Endothelial cell of umbilical vein (primary cell): ENCODE measurements at regions not wholly inside any gene's neighbourhood (a gene's known extent, or its start where the extent isn't known, plus 50 kb on each side); places are given as distances from the start of the nearest gene placed in this dataset.

Source experiments
- BruUV-seq: library from RNA; stranded (reverse); fragments of 400-500 nt; replicated peaks from 2 replicates; lab custom pipeline; 2021; lab: Mats Ljungman, UMichigan
- CTCF ChIA-PET: fragments of 300-600, 350-600 bp; sonication (Branson Sonifier 250); formaldehyde crosslinking; loops from one replicate; lab custom pipeline; 2021; ENCODE audit warnings: antibody characterized with exemption, inconsistent platforms; lab: Charles Lee
- POLR2A ChIA-PET: fragments of 300-600, 350-600 bp; sonication (Branson Sonifier 250); formaldehyde crosslinking; loops from one replicate; lab custom pipeline; 2021; ENCODE audit warnings: antibody characterized with exemption, inconsistent platforms; lab: Charles Lee
- DNase-seq: peaks from one replicate; pipeline ENCODE4 v3.0.0-alpha.2; 2011; ENCODE audit warnings: low read depth, low spot score
- FAIRE-seq: peaks from 2 replicates; lab custom pipeline; 2011; peaks lifted over from hg19 to GRCh38; lab: Jason Lieb, UNC
- H2AFZ ChIP-seq: 2 replicates; pipeline ENCODE4 v1.6.0; 2012; ENCODE audit warnings: low read depth, low read length, control low read depth, inconsistent platforms
- H3K27ac ChIP-seq: 2 replicates; pipeline ENCODE4 v1.5.1; 2011; ENCODE audit warnings: low read depth, mild to moderate bottlenecking, control low read depth, low read length, moderate library complexity; ENCODE audit not compliant: insufficient read depth
- H3K27me3 ChIP-seq, 2 experiments: 2 replicates each; pipeline versions ENCODE4 v1.6.0 to v1.6.1; 2011; ENCODE audit warnings: low read length in 2 of 2, mixed read lengths in 1 of 2; ENCODE audit not compliant: control insufficient read depth in 2 of 2, insufficient read depth in 2 of 2
- H3K36me3 ChIP-seq, 2 experiments: 2 replicates in 1 of 2; 3 replicates in 1 of 2; pipeline ENCODE4 v1.5.1; 2011; ENCODE audit warnings: low read length in 2 of 2, mild to moderate bottlenecking in 1 of 2, moderate library complexity in 1 of 2; ENCODE audit not compliant: control insufficient read depth in 2 of 2, insufficient read depth in 2 of 2; ENCODE audit errors: extremely low read depth in 1 of 2
- H3K4me1 ChIP-seq: 3 replicates; pipeline ENCODE4 v1.5.1; 2011; ENCODE audit warnings: mild to moderate bottlenecking, low read length; ENCODE audit not compliant: control insufficient read depth, insufficient read depth; ENCODE audit errors: extremely low read depth
- H3K4me2 ChIP-seq: 2 replicates; pipeline ENCODE4 v1.6.1; 2011; ENCODE audit warnings: low read length, control low read depth, mixed read lengths; ENCODE audit not compliant: insufficient read depth
- H3K4me3 ChIP-seq, 3 experiments: fragments of 200-600 bp in 1 of 3; sonication (generic), shearing (Covaris generic) in 1 of 3; replicated peaks in 1 of 3; 2 replicates each; pipeline ENCODE4 v1.5.1; 2011 to 2016; ENCODE audit warnings: control low read depth in 3 of 3, low read length in 3 of 3, mild to moderate bottlenecking in 2 of 3, inconsistent platforms in 1 of 3, low read depth in 1 of 3, moderate library complexity in 1 of 3; ENCODE audit not compliant: insufficient read depth in 1 of 3
- H3K79me2 ChIP-seq: 2 replicates; pipeline ENCODE4 v1.6.0; 2012; ENCODE audit warnings: low read length, inconsistent platforms; ENCODE audit not compliant: control insufficient read depth, insufficient read depth
- H3K9ac ChIP-seq: replicated peaks from 2 replicates; pipeline ENCODE3; 2011; ENCODE audit warnings: low read length, control low read depth; ENCODE audit not compliant: insufficient read depth; ENCODE audit errors: extremely low read depth
- H3K9me1 ChIP-seq: replicated peaks from 3 replicates; pipeline ENCODE4 v1.6.0; 2011; ENCODE audit warnings: mild to moderate bottlenecking, low read length; ENCODE audit not compliant: control insufficient read depth, insufficient read depth; ENCODE audit errors: extremely low read depth
- H3K9me3 ChIP-seq: replicated peaks from 2 replicates; pipeline ENCODE4 v1.5.1; 2012; ENCODE audit warnings: low read length, inconsistent platforms; ENCODE audit not compliant: control insufficient read depth, insufficient read depth
- H4K20me1 ChIP-seq: replicated peaks from 2 replicates; pipeline ENCODE3; 2011; ENCODE audit warnings: mild to moderate bottlenecking, low read length; ENCODE audit not compliant: control insufficient read depth, insufficient read depth; ENCODE audit errors: extremely low read depth
- EZH2 ChIP-seq: IDR thresholded peaks from 2 replicates; pipeline ENCODE4 v1.6.1; 2012; ENCODE audit warnings: borderline replicate concordance, low read depth, mild to moderate bottlenecking, moderate library complexity, low read length, inconsistent platforms; ENCODE audit not compliant: severe bottlenecking
- GATA2 ChIP-seq: IDR thresholded peaks from 2 replicates; pipeline ENCODE4 v1.7.0; 2011; ENCODE audit warnings: low read depth, mild to moderate bottlenecking, moderate library complexity, mixed read lengths, low read length; ENCODE audit not compliant: insufficient read length, insufficient read depth
- JUN ChIP-seq: IDR thresholded peaks from 2 replicates; pipeline ENCODE4 v1.6.1; 2011; ENCODE audit warnings: borderline replicate concordance, low read depth; ENCODE audit not compliant: insufficient read length, insufficient read depth
- POLR2AphosphoS5 ChIP-seq: IDR thresholded peaks from 2 replicates; pipeline ENCODE4 v1.6.1; 2012; ENCODE audit warnings: low read depth, mild to moderate bottlenecking, control low read depth, low read length, moderate library complexity; ENCODE audit not compliant: insufficient read depth
- dilution Hi-C: fragments of 300-500 bp; cut with MboI; formaldehyde crosslinking; loops from one replicate; pipeline ENCODE4 v1.15.0; 2019; ENCODE audit warnings: low sequenced_read_pairs; ENCODE audit not compliant: extremely low pct_ligation_motif_present
- intact Hi-C: fragments of 100-400 bp; cut with micrococcal nuclease; formaldehyde crosslinking; loops from one replicate; pipeline ENCODE4 v1.10.0; 2022

DNA sequence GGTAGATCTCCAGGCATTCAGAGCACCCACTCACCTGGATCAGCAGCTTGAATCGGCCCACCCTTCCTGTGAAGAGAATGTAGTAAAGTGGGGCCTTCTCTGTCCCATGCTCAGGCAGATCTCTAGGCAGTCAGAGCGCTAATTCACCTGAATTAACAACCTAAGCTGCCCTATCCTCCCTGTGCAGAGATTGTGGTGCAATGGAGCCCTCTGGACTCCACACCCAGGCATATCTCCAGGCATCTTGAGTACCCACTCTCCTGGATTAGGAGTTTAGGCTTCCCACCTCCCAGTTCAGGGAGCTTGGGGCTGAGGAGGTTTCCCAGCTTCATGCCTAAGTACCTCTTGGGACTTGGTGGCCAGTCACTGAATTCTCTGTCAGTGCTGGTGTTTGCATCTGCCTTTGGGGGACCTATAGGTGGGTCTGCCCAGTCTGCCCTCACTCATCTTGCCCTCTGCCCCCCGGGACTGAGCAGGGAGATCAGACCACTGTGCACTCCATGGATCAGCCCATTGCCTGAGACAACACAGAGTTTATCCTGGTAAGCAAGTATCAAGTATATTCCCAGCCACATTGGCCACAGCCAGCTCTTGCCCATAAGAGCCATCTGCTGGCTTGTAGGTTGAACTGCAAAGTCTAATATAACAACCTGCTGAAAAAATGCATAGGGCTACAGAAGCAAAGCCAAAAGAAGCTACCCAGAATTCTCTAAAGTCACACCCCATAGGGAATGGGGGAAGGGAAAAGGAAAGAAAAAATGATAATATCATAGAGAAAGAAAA is 372.9 kb downstream of the KLHL13 start:
- Histone ChIP-seq H3K4me1 (no peaks in the 10 kb centered on the region), H3K4me2 (no peak overlapping the region), H4K20me1 (no peaks in the 10 kb centered on the region), H3K9ac (no peak overlapping the region), H3K36me3 (no peaks in the 10 kb centered on the region), H3K79me2 (no peaks in the 10 kb centered on the region), H3K4me3 (no peak overlapping the region), H3K9me1 (no peaks in the 10 kb centered on the region), H2AFZ (no peak overlapping the region), H3K9me3 (no peaks in the 10 kb centered on the region), H3K27ac (no peak overlapping the region), H3K27me3 (no peaks in the 10 kb centered on the region)
- ChIA-PET CTCF (no interaction called here), POLR2A (no interaction called here)
- BruUV-seq = no TSS peak
- dilution Hi-C loops = no loop called here
- FAIRE-seq (no peak), DNase-seq (no peak)
- intact Hi-C loops = no loop called here
- no peak for TF ChIP-seq POLR2AphosphoS5
- no peak for TF ChIP-seq JUN
- no peak for TF ChIP-seq GATA2
- TF ChIP-seq EZH2 = no peak

DNA sequence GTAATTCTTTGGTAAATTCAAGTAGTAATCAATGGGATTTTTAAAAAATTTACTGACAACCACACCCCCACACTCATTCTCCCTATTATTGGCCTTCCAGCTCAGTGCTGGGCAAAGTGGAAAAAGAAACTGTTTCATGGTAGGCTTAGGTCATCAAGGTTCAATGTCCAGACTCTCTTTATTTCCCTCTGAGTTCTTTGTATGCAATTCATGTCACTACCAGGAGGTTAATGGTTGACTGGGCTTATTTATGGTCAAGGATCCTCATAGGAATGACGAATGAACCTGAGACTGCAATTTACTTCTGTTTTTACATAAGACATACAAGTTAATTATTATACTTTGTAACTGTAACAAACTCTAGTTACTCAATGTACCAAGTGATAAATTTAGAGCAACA is 403.2 kb downstream of the KLHL13 start:
- Histone ChIP-seq H3K9me1 (no peaks in the 10 kb centered on the region), H3K4me2 (no peak overlapping the region), H3K4me1 (no peaks in the 10 kb centered on the region), H3K79me2 (no peaks in the 10 kb centered on the region), H3K4me3 (no peak overlapping the region), H4K20me1 (no peaks in the 10 kb centered on the region), H3K27me3 (no peaks in the 10 kb centered on the region), H3K9ac (no peak overlapping the region), H3K36me3 (no peaks in the 10 kb centered on the region), H2AFZ (no peak overlapping the region), H3K9me3 (no peaks in the 10 kb centered on the region), H3K27ac (no peak overlapping the region)
- intact Hi-C loops = no loop called here
- ChIA-PET POLR2A (no interaction called here), CTCF (no interaction called here)
- FAIRE-seq = peak; percentile 26
- no peak for TF ChIP-seq JUN
- no peak for TF ChIP-seq EZH2
- no peak for DNase-seq
- dilution Hi-C loops = no loop called here
- BruUV-seq = no TSS peak
